ES-I3 (cell line): ENCODE measurements at regions not wholly inside any gene's neighbourhood (a gene's known extent, or its start where the extent isn't known, plus 50 kb on each side); places are given as distances from the start of the nearest gene placed in this dataset.
"Not testable (repeated sequence)": the region's sequence is repeated elsewhere in the genome, so short reads cannot be mapped to it uniquely, and the experiment has no call there.

Source experiments
- H3K36me3 ChIP-seq: 2 replicates; pipeline ENCODE4 v1.6.1; 2013; ENCODE audit warnings: mild to moderate bottlenecking, low read length, control low read depth, moderate library complexity; ENCODE audit not compliant: insufficient read depth
- H3K4me1 ChIP-seq: 2 replicates; pipeline ENCODE4 v1.6.1; 2013; ENCODE audit warnings: mild to moderate bottlenecking, control low read depth, low read length; ENCODE audit not compliant: insufficient read depth
- H3K9ac ChIP-seq: 2 replicates; pipeline ENCODE4 v1.6.1; 2013; ENCODE audit warnings: low read depth, mild to moderate bottlenecking, low read length, moderate library complexity
- H3K9me3 ChIP-seq: 2 replicates; pipeline ENCODE4 v1.6.1; 2013; ENCODE audit warnings: mild to moderate bottlenecking, low read length, moderate library complexity; ENCODE audit not compliant: control insufficient read depth, insufficient read depth

DNA sequence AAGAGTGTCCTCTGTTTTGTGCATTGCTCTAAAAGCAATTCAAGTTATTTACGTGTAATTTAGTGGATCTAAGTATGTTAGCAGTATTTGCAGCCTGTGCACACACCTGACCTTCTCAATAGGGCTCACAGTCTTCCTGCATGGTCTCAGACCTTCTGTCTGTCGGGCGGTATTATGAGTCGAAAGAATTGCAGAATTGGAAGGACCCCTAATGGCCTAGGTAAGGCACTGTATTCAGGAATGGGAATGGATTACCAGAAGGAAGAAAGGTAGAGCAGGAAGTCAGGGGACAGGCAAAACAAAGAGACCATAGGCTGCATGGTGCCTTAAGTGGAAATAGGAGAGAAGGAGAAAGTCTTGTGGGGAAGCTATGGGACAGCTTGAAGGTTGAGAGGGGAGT lies 341.6 kb downstream of the VRK1 start:
- no peaks in the 10 kb centered on the region for H3K36me3 ChIP-seq
- H3K4me1 ChIP-seq = no peaks in the 10 kb centered on the region
- no peak overlapping the region for H3K9ac ChIP-seq
- no peaks in the 10 kb centered on the region for H3K9me3 ChIP-seq

DNA sequence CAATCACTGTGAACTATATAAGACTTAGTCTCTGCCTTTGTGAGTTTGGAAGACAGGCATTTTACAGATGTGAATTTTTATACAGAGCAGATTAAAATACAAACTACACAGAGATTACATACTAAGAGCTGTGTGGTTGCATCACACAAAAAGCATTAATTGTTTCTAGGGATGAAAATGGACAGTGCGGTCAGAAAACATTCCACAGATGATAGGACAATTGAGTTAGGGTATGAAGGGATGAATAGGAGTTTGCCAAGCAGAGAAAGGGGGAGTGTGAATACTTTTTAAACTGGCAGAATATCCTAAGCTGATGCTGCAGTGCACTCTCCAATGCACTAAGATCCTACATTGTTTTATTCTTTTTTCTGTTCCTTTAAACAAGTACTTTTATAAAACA lies 345.8 kb downstream of the VRK1 start:
- Histone ChIP-seq H3K9me3 (no peaks in the 10 kb centered on the region), H3K4me1 (no peaks in the 10 kb centered on the region), H3K9ac (no peak overlapping the region), H3K36me3 (no peaks in the 10 kb centered on the region)

DNA sequence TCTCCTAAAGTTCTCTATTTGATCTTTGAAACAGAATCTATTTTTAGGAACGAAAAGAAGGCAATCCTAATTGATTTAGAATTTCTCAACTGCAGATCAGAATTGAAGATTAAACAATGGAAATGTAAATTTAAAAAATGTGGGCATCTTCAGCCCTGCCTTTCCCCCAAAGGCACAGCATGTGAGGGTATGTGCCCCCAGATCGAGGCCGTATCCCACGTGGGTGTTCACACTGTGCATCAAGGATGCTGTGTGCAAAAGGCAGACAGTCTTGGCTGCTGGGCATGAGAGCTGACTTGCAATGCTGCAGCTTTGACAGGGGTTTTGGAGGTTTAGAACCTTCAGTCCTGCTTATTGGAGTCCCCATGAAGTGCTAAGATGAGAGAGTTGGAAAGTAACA lies 346.3 kb downstream of the VRK1 start:
- Histone ChIP-seq H3K9me3 (no peaks in the 10 kb centered on the region), H3K36me3 (no peaks in the 10 kb centered on the region), H3K4me1 (no peaks in the 10 kb centered on the region), H3K9ac (no peak overlapping the region)

DNA sequence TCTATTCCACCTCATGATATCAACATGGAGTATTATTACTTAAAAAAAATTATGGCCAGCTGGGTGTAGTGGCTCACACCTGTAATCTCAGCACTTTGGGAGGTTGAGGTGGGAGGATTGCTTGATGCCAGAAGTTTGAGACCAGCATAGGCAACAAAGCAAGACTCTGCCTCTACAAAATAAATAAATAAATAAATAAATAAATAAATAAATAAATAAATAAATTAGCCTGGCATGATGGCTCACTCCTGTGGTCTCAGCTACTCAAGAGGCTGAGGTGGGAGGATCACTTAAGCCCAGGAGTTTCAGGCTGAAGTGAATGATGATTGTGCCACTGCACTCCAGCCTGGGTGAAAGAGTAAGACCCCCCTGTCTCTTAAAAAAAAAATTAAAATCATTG lies 350.8 kb downstream of the VRK1 start:
- H3K36me3 ChIP-seq, H3K9me3 ChIP-seq, H3K9ac ChIP-seq, H3K4me1 ChIP-seq: not testable (repeated sequence)

DNA sequence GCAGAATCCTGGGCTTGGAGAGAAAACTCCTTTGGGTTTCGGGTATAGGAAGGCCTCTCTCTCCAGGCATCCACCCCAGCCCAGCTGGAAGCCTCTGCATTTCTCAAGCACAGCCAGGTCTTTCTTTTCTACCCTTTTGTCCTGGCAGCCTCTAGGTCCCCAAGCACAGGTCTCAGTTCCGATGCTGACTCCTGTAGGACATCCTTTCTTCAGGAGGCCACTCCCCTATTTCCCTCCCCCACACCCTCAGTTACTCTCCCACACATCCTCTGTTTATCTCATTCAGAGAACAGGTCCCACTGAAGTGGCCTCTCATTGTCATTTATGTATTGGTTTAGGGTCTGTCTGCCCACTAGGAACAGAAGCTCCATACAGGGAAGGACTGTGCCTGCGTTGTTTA lies 352.6 kb downstream of the VRK1 start:
- Histone ChIP-seq H3K9ac (no peak overlapping the region), H3K4me1 (peaks cover 8% of the 10 kb centered on the region; the same call in 1 of the 2 replicates), H3K36me3 (no peaks in the 10 kb centered on the region)

DNA sequence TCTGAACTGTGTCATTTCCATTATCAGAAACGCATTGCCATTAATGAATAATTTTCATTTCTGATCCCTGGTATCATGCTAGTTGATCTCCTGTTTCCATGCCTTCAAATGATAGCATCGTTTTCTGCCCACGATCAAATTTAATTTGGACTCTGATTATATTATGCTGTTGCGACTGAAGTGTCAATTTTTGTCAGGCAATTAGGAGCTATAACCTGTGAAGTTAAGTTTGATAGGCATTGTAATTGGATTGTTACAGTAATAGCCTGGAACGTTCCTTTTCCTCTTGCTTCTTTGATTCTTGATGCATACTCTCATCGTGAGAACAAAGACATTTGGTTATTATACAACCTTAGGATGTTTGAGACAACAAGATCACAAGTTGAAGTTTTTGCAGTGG lies 356.3 kb downstream of the VRK1 start:
- H3K9ac ChIP-seq = no peak overlapping the region
- H3K4me1 ChIP-seq = peaks cover 8% of the 10 kb centered on the region; the same call in 1 of the 2 replicates
- H3K36me3 ChIP-seq = no peaks in the 10 kb centered on the region
- H3K9me3 ChIP-seq = no peaks in the 10 kb centered on the region

More for the DNA sequence above, 352.6 kb downstream of the VRK1 start:
- H3K9me3 ChIP-seq = no peaks in the 10 kb centered on the region

DNA sequence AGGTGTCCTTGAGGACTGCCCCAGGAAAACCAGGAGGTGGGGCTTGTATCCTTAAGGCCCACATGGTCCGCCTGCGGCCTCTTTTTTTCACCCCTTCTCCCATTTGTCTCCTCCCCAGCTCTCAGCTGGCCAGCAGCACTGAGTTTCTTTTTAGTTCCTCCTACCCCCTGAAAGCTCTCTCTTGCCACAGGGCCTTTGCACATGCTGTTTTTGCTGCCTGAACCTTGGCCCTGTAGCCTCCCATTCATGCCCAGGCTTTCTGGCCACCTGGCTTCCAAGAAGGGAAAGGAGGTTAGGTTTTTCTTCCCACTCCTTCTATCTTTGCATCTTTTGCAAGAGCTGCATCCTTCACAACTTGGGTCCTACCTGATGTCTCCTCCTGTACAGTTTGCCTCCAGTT lies 358.1 kb downstream of the VRK1 start:
- H3K4me1 ChIP-seq = no peaks in the 10 kb centered on the region
- no peaks in the 10 kb centered on the region for H3K36me3 ChIP-seq
- H3K9ac ChIP-seq = no peak overlapping the region
- H3K9me3 ChIP-seq = no peaks in the 10 kb centered on the region

DNA sequence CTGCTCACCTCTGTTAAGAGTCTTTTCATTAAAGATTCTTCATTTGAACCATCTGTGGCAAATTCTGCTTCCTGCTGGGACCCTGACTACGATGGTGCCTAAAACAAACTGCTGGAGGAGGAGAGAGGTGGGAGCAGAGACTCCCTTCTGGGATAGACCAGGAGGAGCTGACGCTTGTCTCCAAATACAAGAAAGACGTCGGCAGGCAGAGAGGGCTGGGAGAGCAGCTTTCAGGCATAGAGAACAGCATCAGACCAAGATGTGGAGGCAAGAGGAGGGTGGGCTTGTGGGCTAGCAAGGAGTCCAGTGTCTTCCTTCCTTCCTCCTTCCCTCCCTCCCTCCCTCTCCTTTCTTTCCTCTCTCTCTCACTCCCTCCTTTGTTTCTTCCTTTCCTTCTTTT lies 358.6 kb downstream of the VRK1 start:
- Histone ChIP-seq H3K4me1 (no peaks in the 10 kb centered on the region), H3K9me3 (no peaks in the 10 kb centered on the region), H3K36me3 (no peaks in the 10 kb centered on the region), H3K9ac (no peak overlapping the region)

DNA sequence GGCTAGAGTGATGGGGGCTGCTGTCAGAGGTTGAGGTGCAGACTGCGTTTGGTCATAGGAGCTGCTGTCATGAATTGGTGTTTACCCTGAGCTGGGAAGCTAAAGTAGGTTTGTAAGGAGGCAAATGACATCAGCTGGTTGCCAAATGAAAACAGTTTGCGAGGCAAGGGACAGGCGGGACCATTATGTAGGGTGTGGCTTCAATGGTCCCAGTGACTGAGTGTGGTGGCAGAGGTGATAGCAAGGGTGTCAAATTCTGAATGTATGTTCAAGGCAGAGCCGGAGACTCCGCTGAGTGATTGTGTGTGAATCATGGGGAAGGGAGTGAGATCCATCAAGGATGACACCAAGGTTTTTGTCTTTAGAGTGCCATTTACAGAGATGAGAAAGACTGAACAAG lies 359.5 kb downstream of the VRK1 start:
- H3K4me1 ChIP-seq = no peaks in the 10 kb centered on the region
- no peak overlapping the region for H3K9ac ChIP-seq
- H3K36me3 ChIP-seq = no peaks in the 10 kb centered on the region
- H3K9me3 ChIP-seq = no peaks in the 10 kb centered on the region

DNA sequence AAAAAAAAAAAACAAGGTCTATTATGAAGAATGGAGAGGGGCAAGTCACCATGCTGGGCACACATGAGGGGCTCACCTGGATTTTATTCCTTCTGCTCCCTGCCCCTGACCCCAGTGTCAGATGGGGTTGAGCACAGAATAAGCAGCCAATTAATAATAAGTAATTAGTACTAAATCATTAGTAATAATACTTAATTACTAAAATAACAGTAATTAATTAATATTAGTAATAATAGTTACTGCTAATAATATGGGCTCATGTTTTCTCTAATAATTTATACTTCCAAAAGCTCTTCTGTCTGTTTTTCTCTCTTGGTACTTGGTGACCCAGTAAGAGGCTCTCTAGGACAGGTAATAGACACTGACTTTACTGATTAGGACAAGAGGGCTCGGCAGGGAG lies 360.9 kb downstream of the VRK1 start:
- Histone ChIP-seq H3K9ac (no peak overlapping the region), H3K4me1 (no peaks in the 10 kb centered on the region), H3K36me3 (no peaks in the 10 kb centered on the region), H3K9me3 (no peaks in the 10 kb centered on the region)

DNA sequence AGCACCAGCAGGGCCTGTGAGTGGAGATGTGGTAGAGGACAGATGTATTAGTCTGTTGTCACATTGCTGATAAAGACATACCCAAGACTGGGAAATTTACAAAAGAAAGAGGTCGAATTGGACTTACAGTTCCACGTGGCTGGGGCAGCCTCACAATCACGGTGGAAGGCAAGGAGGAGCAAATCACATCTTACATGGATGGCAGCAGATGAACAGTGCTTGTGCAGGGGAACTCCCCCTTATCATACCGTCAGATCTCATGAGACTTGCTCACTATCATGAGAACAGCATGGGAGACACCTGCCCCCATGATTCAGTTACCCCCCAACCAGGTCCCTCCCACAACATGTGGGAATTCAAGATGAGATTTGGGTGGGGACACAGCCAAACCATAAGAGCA lies 361.9 kb downstream of the VRK1 start:
- Histone ChIP-seq H3K9ac (no peak overlapping the region), H3K9me3 (no peaks in the 10 kb centered on the region), H3K4me1 (no peaks in the 10 kb centered on the region), H3K36me3 (no peaks in the 10 kb centered on the region)

DNA sequence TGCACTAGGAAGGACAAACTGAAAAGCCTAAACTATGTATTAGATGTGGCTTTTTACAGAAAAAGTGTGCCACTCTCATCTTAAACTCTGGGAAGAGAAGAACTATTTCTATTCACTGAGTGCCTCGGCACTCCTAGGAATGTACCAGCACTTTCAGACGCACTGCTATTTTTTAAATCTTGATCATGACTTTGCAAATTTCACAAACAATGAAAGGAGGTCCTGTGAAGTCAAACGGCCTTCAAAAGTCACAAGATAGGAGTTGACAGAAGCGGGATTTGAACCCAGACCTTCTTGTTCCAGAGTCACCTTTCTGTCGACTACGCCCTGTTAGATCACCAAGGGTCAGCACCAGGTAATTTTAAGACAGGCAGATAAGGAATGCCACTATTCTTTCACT lies 365.4 kb downstream of the VRK1 start:
- Histone ChIP-seq H3K9ac (no peak overlapping the region), H3K4me1 (no peaks in the 10 kb centered on the region), H3K36me3 (no peaks in the 10 kb centered on the region), H3K9me3 (no peaks in the 10 kb centered on the region)

DNA sequence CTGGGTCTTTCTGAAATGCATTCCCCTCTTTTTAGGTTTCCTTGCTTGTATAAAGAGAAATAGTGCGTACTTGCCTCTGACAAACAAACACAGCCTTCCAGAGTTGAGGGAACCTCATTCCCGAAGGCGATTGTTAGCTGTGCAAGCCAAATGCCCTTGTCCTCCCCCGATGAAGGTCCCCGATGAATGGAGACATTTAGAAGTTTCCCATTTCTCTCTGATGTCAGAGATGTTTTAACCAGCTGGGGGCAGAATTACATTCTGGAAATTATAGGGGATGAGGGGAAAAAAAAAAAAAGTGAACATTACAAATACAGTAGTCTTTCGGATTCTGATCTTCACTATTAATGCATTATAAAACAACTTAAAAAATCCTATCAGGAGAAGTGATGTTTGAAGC lies 366.8 kb downstream of the VRK1 start:
- no peak overlapping the region for H3K9ac ChIP-seq
- no peaks in the 10 kb centered on the region for H3K36me3 ChIP-seq
- no peaks in the 10 kb centered on the region for H3K4me1 ChIP-seq
- no peaks in the 10 kb centered on the region for H3K9me3 ChIP-seq

DNA sequence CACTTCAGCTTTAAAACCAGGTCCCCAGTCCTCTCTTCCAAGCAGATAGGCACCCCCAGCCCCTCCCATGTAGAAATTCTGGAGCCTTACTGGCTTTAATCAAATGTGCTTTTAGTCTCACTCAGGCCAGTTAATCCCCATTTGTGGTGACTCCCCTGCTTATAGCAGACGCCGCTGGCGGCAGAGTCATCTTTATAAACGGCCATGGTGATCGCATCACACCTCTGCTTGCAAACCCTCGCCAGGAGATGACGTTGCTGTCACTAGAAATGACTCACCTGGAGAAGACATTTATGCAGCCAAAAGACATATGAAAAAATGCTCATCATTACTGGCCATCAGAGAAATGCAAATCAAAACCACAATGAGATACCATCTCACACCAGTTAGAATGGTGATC lies 369.3 kb downstream of the VRK1 start:
- H3K9ac ChIP-seq = no peak overlapping the region
- no peaks in the 10 kb centered on the region for H3K9me3 ChIP-seq
- no peaks in the 10 kb centered on the region for H3K36me3 ChIP-seq
- no peaks in the 10 kb centered on the region for H3K4me1 ChIP-seq

DNA sequence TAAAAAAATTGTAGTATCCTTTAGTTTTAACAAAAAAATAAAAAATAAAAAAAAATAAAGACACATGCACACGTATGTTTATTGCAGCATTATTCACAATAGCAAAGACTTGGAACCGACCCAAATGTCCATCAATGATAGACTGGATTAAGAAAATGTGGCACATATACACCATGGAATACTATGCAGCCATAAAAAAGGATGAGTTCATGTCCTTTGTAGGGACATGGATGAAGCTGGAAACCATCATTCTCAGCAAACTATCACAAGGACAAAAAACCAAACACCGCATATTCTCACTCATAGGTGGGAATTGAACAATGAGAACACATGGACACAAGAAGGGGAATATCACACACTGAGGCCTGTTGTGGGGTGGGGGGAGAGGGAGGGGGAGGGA lies 370.4 kb downstream of the VRK1 start:
- not testable (repeated sequence) for H3K4me1 ChIP-seq, H3K36me3 ChIP-seq, H3K9ac ChIP-seq, H3K9me3 ChIP-seq

DNA sequence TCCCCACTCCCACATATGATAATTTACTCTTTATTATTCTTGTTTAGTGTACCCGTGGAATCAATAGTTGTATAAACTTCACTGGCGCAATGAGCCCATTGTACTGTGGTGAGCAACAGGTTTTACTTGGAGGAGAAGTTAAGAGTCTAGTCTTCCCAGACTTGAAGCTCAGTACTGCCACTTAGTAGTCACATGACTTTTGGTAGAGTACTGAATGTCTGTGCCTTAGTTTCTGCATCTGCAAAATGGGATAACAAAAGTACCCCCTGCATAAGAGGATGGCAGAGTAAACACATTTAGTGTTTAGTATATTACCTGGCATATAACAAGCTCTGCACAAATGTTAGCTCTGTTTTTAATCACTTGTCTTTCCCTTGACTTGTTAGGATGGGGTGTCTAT lies 375.5 kb downstream of the VRK1 start:
- Histone ChIP-seq H3K9me3 (no peaks in the 10 kb centered on the region; the same call in 1 of the 2 replicates), H3K36me3 (no peaks in the 10 kb centered on the region), H3K4me1 (no peaks in the 10 kb centered on the region), H3K9ac (no peak overlapping the region)
